KMS-11 (cell line): ENCODE measurements at regions not wholly inside any gene's neighbourhood (a gene's known extent, or its start where the extent isn't known, plus 50 kb on each side); places are given as distances from the start of the nearest gene placed in this dataset.

Experiments used
- H2AFZ ChIP-seq: fragments of 200-600 bp; sonication (generic); 2 replicates; pipeline ENCODE4 v1.6.1; 2016; ENCODE audit warnings: antibody characterized with exemption, mixed run types, low read depth
- H3K27ac ChIP-seq: fragments of 200-600 bp; sonication (generic); 2 replicates; pipeline ENCODE4 v1.6.1; 2016; ENCODE audit warnings: mild to moderate bottlenecking, mixed run types
- H3K27me3 ChIP-seq: fragments of 200-600 bp; sonication (generic); 2 replicates; pipeline ENCODE4 v1.6.1; 2017; ENCODE audit warnings: mild to moderate bottlenecking, low read depth, mixed run types, moderate library complexity; ENCODE audit not compliant: insufficient read depth
- H3K36me3 ChIP-seq: fragments of 200-600 bp; sonication (generic); 2 replicates; pipeline ENCODE4 v1.6.1; 2017; ENCODE audit warnings: mild to moderate bottlenecking, mixed run types; ENCODE audit not compliant: insufficient read depth
- H3K4me1 ChIP-seq: fragments of 200-600 bp; sonication (generic); 2 replicates; pipeline ENCODE4 v1.6.1; 2016; ENCODE audit warnings: mild to moderate bottlenecking, low read depth, mixed run types; ENCODE audit not compliant: poor library complexity, severe bottlenecking
- H3K4me2 ChIP-seq: fragments of 200-600 bp; sonication (generic); 2 replicates; pipeline ENCODE4 v1.7.0; 2016; ENCODE audit warnings: mild to moderate bottlenecking, mixed run types
- H3K4me3 ChIP-seq: fragments of 200-600 bp; sonication (generic); IDR thresholded peaks from 2 replicates; pipeline ENCODE4 v1.6.1; 2017; ENCODE audit warnings: low read depth, low read length, mixed read lengths; ENCODE audit not compliant: insufficient read depth
- H3K79me2 ChIP-seq: fragments of 200-600 bp; sonication (generic); 2 replicates; pipeline ENCODE4 v1.6.1; 2016; ENCODE audit warnings: low read depth, mixed run types; ENCODE audit not compliant: insufficient read depth
- H3K9ac ChIP-seq: fragments of 200-600 bp; sonication (generic); 2 replicates; pipeline ENCODE4 v1.6.1; 2016; ENCODE audit warnings: mild to moderate bottlenecking, mixed run types
- H4K20me1 ChIP-seq: fragments of 200-600 bp; sonication (generic); 2 replicates; pipeline ENCODE4 v1.6.1; 2016; ENCODE audit warnings: mild to moderate bottlenecking, mixed run types; ENCODE audit not compliant: insufficient read depth
- CTCF ChIP-seq: fragments of 200-600 bp; sonication (generic); conservative IDR thresholded peaks from 2 replicates; pipeline ENCODE4 v1.6.1; 2017; ENCODE audit warnings: low read depth, mild to moderate bottlenecking, antibody characterized with exemption, low read length, moderate library complexity, mixed read lengths

GRCh38 chr1:212531796-212532195 is 76.8 kb upstream of the ATF3 start:
- no peak for TF ChIP-seq CTCF
- Histone ChIP-seq H3K27me3 (no peaks in the 10 kb centered on the region), H3K4me3 (no peak overlapping the region), H4K20me1 (no peaks in the 10 kb centered on the region), H3K4me1 (no peaks in the 10 kb centered on the region), H3K79me2 (no peaks in the 10 kb centered on the region), H3K9ac (no peak overlapping the region), H3K36me3 (no peaks in the 10 kb centered on the region), H3K27ac (no peak overlapping the region), H3K4me2 (no peak overlapping the region), H2AFZ (no peak overlapping the region)

GRCh38 chr1:212532469-212533147 is 76.0 kb upstream of the ATF3 start:
- H3K4me3 ChIP-seq, result no peak overlapping the region
- no peaks in the 10 kb centered on the region for H3K79me2 ChIP-seq
- H3K27ac ChIP-seq, result no peak overlapping the region
- H3K4me1 ChIP-seq, result no peaks in the 10 kb centered on the region
- no peaks in the 10 kb centered on the region for H4K20me1 ChIP-seq
- no peaks in the 10 kb centered on the region for H3K27me3 ChIP-seq
- TF ChIP-seq CTCF, result no peak
- H3K9ac ChIP-seq, result no peak overlapping the region
- H2AFZ ChIP-seq, result no peak overlapping the region
- no peaks in the 10 kb centered on the region for H3K36me3 ChIP-seq
- no peak overlapping the region for H3K4me2 ChIP-seq

- Histone ChIP-seq H3K27me3 (no peaks in the 10 kb centered on the region), H3K9ac (no peak overlapping the region), H3K79me2 (no peaks in the 10 kb centered on the region), H3K36me3 (no peaks in the 10 kb centered on the region), H3K4me1 (no peaks in the 10 kb centered on the region), H3K27ac (no peak overlapping the region), H2AFZ (no peak overlapping the region), H3K4me2 (no peak overlapping the region), H3K4me3 (no peak overlapping the region), H4K20me1 (no peaks in the 10 kb centered on the region)
- TF ChIP-seq CTCF, result no peak
These were observed 75.4 kb upstream of the ATF3 start for GRCh38 chr1:212533148-212533517.

- Histone ChIP-seq H2AFZ (no peak overlapping the region), H3K27ac (no peak overlapping the region)
These were observed 72.0 kb upstream of the ATF3 start for GRCh38 chr1:212536586-212536985.

More at GRCh38 chr1:212536586-212536985, 72.0 kb upstream of the ATF3 start:
- H3K36me3 ChIP-seq, result no peaks in the 10 kb centered on the region
- no peak for TF ChIP-seq CTCF
- H4K20me1 ChIP-seq, result no peaks in the 10 kb centered on the region
- H3K4me3 ChIP-seq, result no peak overlapping the region
- H3K4me2 ChIP-seq, result no peak overlapping the region
- no peaks in the 10 kb centered on the region for H3K27me3 ChIP-seq
- no peaks in the 10 kb centered on the region for H3K79me2 ChIP-seq
- no peaks in the 10 kb centered on the region for H3K4me1 ChIP-seq
- no peak overlapping the region for H3K9ac ChIP-seq
